ENCODE measurements at regions not wholly inside any gene's neighbourhood (a gene's known extent, or its start where the extent isn't known, plus 50 kb on each side); places are given as distances from the start of the nearest gene placed in this dataset.

- Histone ChIP-seq H3K4me1 (ENCODE audit: insufficient read depth, low read length) (no peaks in the 10 kb centered on the region), H3K36me3 (replicated peaks in 1 of 2; ENCODE audit: control insufficient read depth in 1 of 2, insufficient read depth in 2 of 2, low read length in 2 of 2) (no peaks in the 10 kb centered on the region), H3K9me3 (ENCODE audit: low read length) (peaks cover 94% of the 10 kb centered on the region), H3K27me3 (ENCODE audit: control insufficient read depth in 1 of 2, insufficient read depth in 2 of 2, low read length in 2 of 2) (no peaks in the 10 kb centered on the region), H3K79me2 (ENCODE audit: insufficient read depth, low read length) (no peaks in the 10 kb centered on the region), H3K4me2 (ENCODE audit: low read depth, low read length) (no peak overlapping the region), H3K9ac (ENCODE audit: insufficient read depth, low read depth, low read length) (no peak overlapping the region), H2AFZ (ENCODE audit: low read length) (no peak overlapping the region), H4K20me1 (ENCODE audit: insufficient read depth, low read length) (no peaks in the 10 kb centered on the region), H3K27ac (ENCODE audit: extremely low read length, insufficient read depth, low read length) (no peak overlapping the region), H3K4me3 (replicated peaks in 1 of 3; ENCODE audit: insufficient read depth in 1 of 3, low read depth in 2 of 3, low read length in 3 of 3) (no peak overlapping the region)
- ChIA-PET POLR2A (no interaction called here), CTCF (ENCODE audit: low intra/inter-chr PET ratio, low total read pairs) (no interaction called here)
- DNase-seq (ENCODE audit: low spot score) = no peak
- no TSS peak for BruUV-seq (replicated peaks)
- WGBS (ENCODE audit: low lambda C conversion rate) = 1% methylated on average over 3 of the region's 3 CpGs
- intact Hi-C loops (cut with micrococcal nuclease; ENCODE audit: unreplicated experiment) = no loop called here
- TF ChIP-seq ZNF431 (CRISPR knock-in tag; IDR thresholded peaks at IDR 0.05; ENCODE audit: borderline replicate concordance, low read depth) = no peak
- no peak for FAIRE-seq
- in situ Hi-C loops (cut with HindIII; ENCODE audit: extremely low pct_ligation_motif_present, low pct_unique_long_range_greater_than_20kb) = no loop called here
- ATAC-seq = no peak
Observed at GRCh38 chr14:40987481-40987880, 619.2 kb upstream of the LRFN5 start.

DNA sequence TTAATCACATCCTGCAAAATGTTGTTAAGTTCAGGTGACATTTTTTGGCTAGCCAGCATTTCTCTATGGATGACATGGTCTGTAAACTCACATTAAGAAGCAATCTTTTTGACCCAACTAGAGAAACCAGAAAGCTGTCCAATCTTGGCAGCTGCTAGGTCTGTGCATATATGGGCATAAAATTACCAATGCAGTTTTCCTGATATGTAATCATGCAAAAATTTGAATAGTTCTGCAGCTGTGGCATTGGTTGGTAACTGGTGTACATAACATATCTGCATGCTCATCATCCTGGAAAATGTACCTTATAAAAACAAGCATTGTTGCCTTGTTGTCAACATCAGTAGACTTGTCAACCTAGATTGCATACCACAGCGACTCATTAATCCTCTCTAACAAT is 620.0 kb upstream of the LRFN5 start:
- Histone ChIP-seq H2AFZ (ENCODE audit: low read length) (no peak overlapping the region), H4K20me1 (ENCODE audit: insufficient read depth, low read length) (no peaks in the 10 kb centered on the region), H3K4me2 (ENCODE audit: low read depth, low read length) (no peak overlapping the region), H3K27me3 (ENCODE audit: control insufficient read depth in 1 of 2, insufficient read depth in 2 of 2, low read length in 2 of 2) (no peaks in the 10 kb centered on the region), H3K9me3 (ENCODE audit: low read length) (peaks cover 92% of the 10 kb centered on the region), H3K4me3 (replicated peaks in 1 of 3; ENCODE audit: insufficient read depth in 1 of 3, low read depth in 2 of 3, low read length in 3 of 3) (no peak overlapping the region), H3K4me1 (ENCODE audit: insufficient read depth, low read length) (no peaks in the 10 kb centered on the region), H3K36me3 (replicated peaks in 1 of 2; ENCODE audit: control insufficient read depth in 1 of 2, insufficient read depth in 2 of 2, low read length in 2 of 2) (no peaks in the 10 kb centered on the region), H3K9ac (ENCODE audit: insufficient read depth, low read depth, low read length) (no peak overlapping the region), H3K27ac (ENCODE audit: extremely low read length, insufficient read depth, low read length) (no peak overlapping the region), H3K79me2 (ENCODE audit: insufficient read depth, low read length) (no peaks in the 10 kb centered on the region)
- ChIA-PET POLR2A (no interaction called here), CTCF (ENCODE audit: low intra/inter-chr PET ratio, low total read pairs) (no interaction called here)
- in situ Hi-C loops (cut with HindIII; ENCODE audit: extremely low pct_ligation_motif_present, low pct_unique_long_range_greater_than_20kb) = no loop called here
- no TSS peak for BruUV-seq (replicated peaks)
- 6% methylated on average over 1 of the region's 1 CpG for WGBS (ENCODE audit: low lambda C conversion rate)
- no peak for TF ChIP-seq ZNF260 (CRISPR knock-in tag; IDR thresholded peaks at IDR 0.05; ENCODE audit: borderline replicate concordance, low read depth)
- no peak for TF ChIP-seq POLR2AphosphoS2 (IDR thresholded peaks at IDR 0.05; ENCODE audit: low read depth, low read length)
- no peak for TF ChIP-seq ZNF329 (CRISPR knock-in tag; IDR thresholded peaks at IDR 0.05; ENCODE audit: low read depth)
- no peak for TF ChIP-seq NFIC (IDR thresholded peaks at IDR 0.05; ENCODE audit: low read length)
- TF ChIP-seq SMARCE1 (IDR thresholded peaks at IDR 0.05; ENCODE audit: borderline replicate concordance) = no peak
- no peak for TF ChIP-seq ZNF572 (CRISPR knock-in tag; IDR thresholded peaks at IDR 0.05)
- FAIRE-seq (no peak), DNase-seq (ENCODE audit: low spot score) (no peak), ATAC-seq (no peak)
- intact Hi-C loops (cut with micrococcal nuclease; ENCODE audit: unreplicated experiment) = no loop called here

Measured in HepG2 (cell line).